NCI-H748 (cell line): ENCODE measurements at regions not wholly inside any gene's neighbourhood (a gene's known extent, or its start where the extent isn't known, plus 50 kb on each side); places are given as distances from the start of the nearest gene placed in this dataset.

Experiments
- DNase-seq: peaks from one replicate; lab custom pipeline; 2025; ENCODE audit not compliant: unreplicated experiment; lab: John Stamatoyannopoulos, UW

GRCh38 chr15:70196372-70197316 is 98.9 kb upstream of the TLE3 start:
- peak; percentile 94 for DNase-seq

GRCh38 chr15:70195587-70196305 is 98.0 kb upstream of the TLE3 start:
- no peak for DNase-seq

- DNase-seq, result no peak
Observed at GRCh38 chr15:70195171-70195570, 97.5 kb upstream of the TLE3 start.

- DNase-seq, result no peak
Observed at GRCh38 chr15:70194266-70194665, 96.5 kb upstream of the TLE3 start.

- DNase-seq, result no peak
Observed at GRCh38 chr15:70193734-70194133, 96.0 kb upstream of the TLE3 start.

GRCh38 chr15:70192490-70192889 is 94.8 kb upstream of the TLE3 start:
- no peak for DNase-seq

GRCh38 chr15:70192041-70192440 is 94.3 kb upstream of the TLE3 start:
- no peak for DNase-seq

GRCh38 chr15:70190965-70191364 is 93.2 kb upstream of the TLE3 start:
- no peak for DNase-seq

- DNase-seq, result peak; percentile 15
Observed at GRCh38 chr15:70189826-70190695, 92.3 kb upstream of the TLE3 start.

GRCh38 chr15:70188286-70188685 is 90.6 kb upstream of the TLE3 start:
- DNase-seq, result no peak

GRCh38 chr15:70187331-70187730 is 89.6 kb upstream of the TLE3 start:
- no peak for DNase-seq

GRCh38 chr15:70186152-70186551 is 88.4 kb upstream of the TLE3 start:
- no peak for DNase-seq

- no peak for DNase-seq
Observed at GRCh38 chr15:70185251-70185711, 87.6 kb upstream of the TLE3 start.

- no peak for DNase-seq
Observed at GRCh38 chr15:70182858-70183695, 85.4 kb upstream of the TLE3 start.

- DNase-seq, result no peak
Observed at GRCh38 chr15:70181626-70182255, 84.0 kb upstream of the TLE3 start.

GRCh38 chr15:70180186-70180875 is 82.6 kb upstream of the TLE3 start:
- DNase-seq, result no peak

- DNase-seq, result no peak
Observed at GRCh38 chr15:70179309-70179892, 81.7 kb upstream of the TLE3 start.

- no peak for DNase-seq
Observed at GRCh38 chr15:70178335-70179084, 80.8 kb upstream of the TLE3 start.
